ENCODE measurements at regions not wholly inside any gene's neighbourhood (a gene's known extent, or its start where the extent isn't known, plus 50 kb on each side); places are given as distances from the start of the nearest gene placed in this dataset.
A peak's percentile ranks its signal among the peaks of the same experiment; 100 is the strongest.

DNA sequence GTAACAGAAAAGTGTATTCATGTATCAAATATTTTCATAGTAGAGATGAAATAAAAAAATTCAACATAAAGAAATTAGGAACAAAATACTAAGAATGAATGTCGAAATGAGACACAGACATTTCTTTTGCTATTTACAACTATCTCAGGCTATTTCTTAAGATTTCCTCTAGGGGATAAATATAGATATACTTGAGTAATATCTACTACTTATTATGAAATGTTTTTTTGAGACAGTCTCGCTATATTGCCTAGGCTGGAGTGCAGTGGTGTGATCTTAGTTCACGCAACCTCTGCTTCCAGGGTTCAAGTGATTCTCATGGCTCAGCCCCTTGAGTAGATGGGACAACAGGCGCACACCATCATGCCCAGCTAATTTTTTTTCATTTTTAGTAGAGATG, 326.1 kb downstream of the RNF144A start:
- TF ChIP-seq, protein P1, sequence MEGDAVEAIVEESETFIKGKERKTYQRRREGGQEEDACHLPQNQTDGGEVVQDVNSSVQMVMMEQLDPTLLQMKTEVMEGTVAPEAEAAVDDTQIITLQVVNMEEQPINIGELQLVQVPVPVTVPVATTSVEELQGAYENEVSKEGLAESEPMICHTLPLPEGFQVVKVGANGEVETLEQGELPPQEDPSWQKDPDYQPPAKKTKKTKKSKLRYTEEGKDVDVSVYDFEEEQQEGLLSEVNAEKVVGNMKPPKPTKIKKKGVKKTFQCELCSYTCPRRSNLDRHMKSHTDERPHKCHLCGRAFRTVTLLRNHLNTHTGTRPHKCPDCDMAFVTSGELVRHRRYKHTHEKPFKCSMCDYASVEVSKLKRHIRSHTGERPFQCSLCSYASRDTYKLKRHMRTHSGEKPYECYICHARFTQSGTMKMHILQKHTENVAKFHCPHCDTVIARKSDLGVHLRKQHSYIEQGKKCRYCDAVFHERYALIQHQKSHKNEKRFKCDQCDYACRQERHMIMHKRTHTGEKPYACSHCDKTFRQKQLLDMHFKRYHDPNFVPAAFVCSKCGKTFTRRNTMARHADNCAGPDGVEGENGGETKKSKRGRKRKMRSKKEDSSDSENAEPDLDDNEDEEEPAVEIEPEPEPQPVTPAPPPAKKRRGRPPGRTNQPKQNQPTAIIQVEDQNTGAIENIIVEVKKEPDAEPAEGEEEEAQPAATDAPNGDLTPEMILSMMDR (IDR thresholded peaks at IDR 0.05) = peak; percentile 25

DNA sequence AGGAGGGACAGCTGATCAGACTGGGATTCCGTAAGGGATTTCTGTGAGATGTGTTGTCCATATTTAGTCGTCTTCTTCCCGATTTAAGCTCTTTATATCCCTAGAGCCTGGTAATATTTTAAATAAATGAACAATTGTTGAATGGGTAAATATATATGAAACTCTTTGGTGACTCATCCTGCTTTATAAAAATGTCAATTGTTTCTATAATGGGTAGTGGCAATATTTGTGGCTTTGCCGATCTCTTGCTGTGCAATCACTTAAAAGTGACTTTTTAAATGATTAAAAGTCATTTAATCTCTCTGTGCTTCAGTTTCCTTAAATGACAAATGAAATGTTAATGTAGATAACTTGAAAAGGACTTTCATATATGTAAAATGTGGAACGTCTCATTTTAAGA, 339.2 kb downstream of the RNF144A start:
- Histone ChIP-seq H3K79me2 (ENCODE audit: insufficient read depth, low read length) (no peaks in the 10 kb centered on the region), H3K27ac (ENCODE audit: low read depth in 1 of 2, low read length in 2 of 2) (no peak overlapping the region), H3K4me2 (replicated peaks; ENCODE audit: extremely low read depth, low read length, poor library complexity, severe bottlenecking) (no peak overlapping the region), H3K4me3 (replicated peaks in 1 of 3; ENCODE audit: low read depth in 2 of 3, low read length in 3 of 3) (no peak overlapping the region), H2AFZ (ENCODE audit: insufficient read depth, low read depth, low read length, poor library complexity, severe bottlenecking) (no peak overlapping the region), H3K9me3 (replicated peaks in 1 of 2; ENCODE audit: control insufficient read depth in 1 of 2, insufficient read depth in 1 of 2, low read length in 2 of 2) (no peaks in the 10 kb centered on the region), H3K36me3 (replicated peaks in 1 of 2; ENCODE audit: control insufficient read depth in 1 of 2, insufficient read depth in 2 of 2, low read length in 2 of 2) (no peaks in the 10 kb centered on the region), H3K9ac (ENCODE audit: insufficient read depth, low read length, poor library complexity, severe bottlenecking) (no peak overlapping the region), H3K27me3 (ENCODE audit: control insufficient read depth in 2 of 2, insufficient read depth in 2 of 2, low read length in 2 of 2) (no peaks in the 10 kb centered on the region), H3K4me1 (ENCODE audit: control insufficient read depth in 1 of 2, insufficient read depth in 2 of 2, low read length in 2 of 2) (no peaks in the 10 kb centered on the region), H4K20me1 (ENCODE audit: insufficient read depth, low read length) (no peaks in the 10 kb centered on the region)
- H3K4me1 Mint-ChIP-seq = no peaks in the 10 kb centered on the region
- intact Hi-C loops (cut with micrococcal nuclease) = no loop called here
- no peak overlapping the region for H3K4me3 Mint-ChIP-seq
- no peaks in the 10 kb centered on the region for H3K36me3 Mint-ChIP-seq
- H3K27me3 Mint-ChIP-seq (ENCODE audit: low read depth in 3 of 3) = no peaks in the 10 kb centered on the region
- TF ChIP-seq, protein P1 (IDR thresholded peaks at IDR 0.05) = no peak
- no CpG with 5 or more reads among the region's 5 CpGs for WGBS (ENCODE audit: insufficient coverage)
- DNase-seq = no peak
- H3K9me3 Mint-ChIP-seq = peaks cover 0 to 3% (median 0%) of the 10 kb centered on the region in 7 donors
- H3K27ac Mint-ChIP-seq = no peak overlapping the region

More for the DNA sequence above, 326.1 kb downstream of the RNF144A start:
- Histone ChIP-seq H3K4me2 (replicated peaks; ENCODE audit: extremely low read depth, low read length, poor library complexity, severe bottlenecking) (peak overlapping the region; percentile 57), H3K9me3 (replicated peaks in 1 of 2; ENCODE audit: control insufficient read depth in 1 of 2, insufficient read depth in 1 of 2, low read length in 2 of 2) (no peaks in the 10 kb centered on the region), H3K9ac (ENCODE audit: insufficient read depth, low read length, poor library complexity, severe bottlenecking) (no peak overlapping the region), H4K20me1 (ENCODE audit: insufficient read depth, low read length) (no peaks in the 10 kb centered on the region), H3K27ac (ENCODE audit: low read depth in 1 of 2, low read length in 2 of 2) (peak overlapping the region; percentile 84 to 91), H3K79me2 (ENCODE audit: insufficient read depth, low read length) (no peaks in the 10 kb centered on the region), H2AFZ (ENCODE audit: insufficient read depth, low read depth, low read length, poor library complexity, severe bottlenecking) (no peak overlapping the region), H3K36me3 (replicated peaks in 1 of 2; ENCODE audit: control insufficient read depth in 1 of 2, insufficient read depth in 2 of 2, low read length in 2 of 2) (no peaks in the 10 kb centered on the region), H3K4me3 (replicated peaks in 1 of 3; ENCODE audit: low read depth in 2 of 3, low read length in 3 of 3) (peak overlapping the region in 1 of 3 experiments; percentile 62), H3K27me3 (ENCODE audit: control insufficient read depth in 2 of 2, insufficient read depth in 2 of 2, low read length in 2 of 2) (no peaks in the 10 kb centered on the region), H3K4me1 (ENCODE audit: control insufficient read depth in 1 of 2, insufficient read depth in 2 of 2, low read length in 2 of 2) (peaks cover 36 to 39% of the 10 kb centered on the region in 2 donors)
- WGBS (ENCODE audit: insufficient coverage) = 0% methylated on average over 2 of the region's 4 CpGs
- Mint-ChIP-seq H3K9me3 (no peaks in the 10 kb centered on the region), H3K36me3 (no peaks in the 10 kb centered on the region), H3K4me3 (peak overlapping the region; percentile 13 to 61), H3K4me1 (peaks cover 39% of the 10 kb centered on the region), H3K27me3 (ENCODE audit: low read depth in 3 of 3) (no peaks in the 10 kb centered on the region), H3K27ac (peak overlapping the region; percentile 83 to 95 (median 89))
- peak; percentile 21 to 70 (median 48) for DNase-seq
- intact Hi-C loops (cut with micrococcal nuclease) = no loop called here

Measured in CD14-positive monocyte (primary cell).